GM23248 (cell line): ENCODE measurements at regions not wholly inside any gene's neighbourhood (a gene's known extent, or its start where the extent isn't known, plus 50 kb on each side); places are given as distances from the start of the nearest gene placed in this dataset.

Source experiments
- EZH2 ChIP-seq: fragments of 200-600 bp; sonication (generic); IDR thresholded peaks from 2 replicates; pipeline ENCODE4 v1.6.1; 2018; ENCODE audit warnings: antibody characterized with exemption, mild to moderate bottlenecking; ENCODE audit not compliant: insufficient read depth, poor library complexity, severe bottlenecking
- EZH2phosphoT487 ChIP-seq: fragments of 200-600 bp; sonication (generic); IDR thresholded peaks from 2 replicates; pipeline ENCODE4 v1.6.1; 2018; ENCODE audit warnings: antibody characterized with exemption, moderate library complexity, mild to moderate bottlenecking, low read depth; ENCODE audit not compliant: insufficient read depth

GRCh38 chr20:19958219-19958618 lies 58.9 kb upstream of the NAA20 start:
- no peak for TF ChIP-seq EZH2phosphoT487
- TF ChIP-seq EZH2: no peak
